ENCODE measurements at regions not wholly inside any gene's neighbourhood (a gene's known extent, or its start where the extent isn't known, plus 50 kb on each side); places are given as distances from the start of the nearest gene placed in this dataset.

GRCh38 chr5:128645581-128645980 lies 107.5 kb upstream of the FBN2 start:
- Mint-ChIP-seq H3K4me1 (ENCODE audit: low read depth, unreplicated experiment) (peaks cover 17% of the 10 kb centered on the region), H3K27me3 (ENCODE audit: low read depth, unreplicated experiment) (no peaks in the 10 kb centered on the region), H3K9me3 (ENCODE audit: unreplicated experiment) (peaks cover 4% of the 10 kb centered on the region), H3K27ac (ENCODE audit: unreplicated experiment) (no peak overlapping the region), H3K36me3 (ENCODE audit: low read depth, unreplicated experiment) (no peaks in the 10 kb centered on the region), H3K4me3 (ENCODE audit: unreplicated experiment) (no peak overlapping the region)
- no peak overlapping the region for H3K9ac ChIP-seq (ENCODE audit: low read length)
- H3K9me3 ChIP-seq (ENCODE audit: insufficient read depth, low read depth, low read length), result no peaks in the 10 kb centered on the region
- DNase-seq (ENCODE audit: low read depth) (no peak), FAIRE-seq (no peak)
- peak overlapping the region; percentile 33 for H3K27ac ChIP-seq (ENCODE audit: low read depth, low read length)
- H3K27me3 ChIP-seq (ENCODE audit: insufficient read depth, low read length), result no peaks in the 10 kb centered on the region
- peaks cover 2% of the 10 kb centered on the region for H3K4me1 ChIP-seq (ENCODE audit: insufficient read depth, low read length)
- H3K79me2 ChIP-seq (ENCODE audit: insufficient read depth, low read length), result no peaks in the 10 kb centered on the region
- TF ChIP-seq EZH2 (IDR thresholded peaks at IDR 0.05; ENCODE audit: insufficient read depth, low read length) (no peak), CTCF (IDR thresholded peaks at IDR 0.05; ENCODE audit: insufficient read depth, low read depth, low read length) (no peak)
- no peak overlapping the region for H2AFZ ChIP-seq (ENCODE audit: low read depth, low read length)
- no peak overlapping the region for H3K4me3 ChIP-seq (ENCODE audit: insufficient read depth, low read depth, low read length)
- peak overlapping the region; percentile 71 for H3K4me2 ChIP-seq (ENCODE audit: low read length)
- no peaks in the 10 kb centered on the region for H3K36me3 ChIP-seq (ENCODE audit: insufficient read depth, low read length)
- H4K20me1 ChIP-seq (ENCODE audit: insufficient read depth, low read length), result no peaks in the 10 kb centered on the region

GRCh38 chr5:128646176-128646575 lies 108.1 kb upstream of the FBN2 start:
- Histone ChIP-seq H4K20me1 (ENCODE audit: insufficient read depth, low read length) (no peaks in the 10 kb centered on the region), H3K27ac (ENCODE audit: low read depth, low read length) (no peak overlapping the region), H3K4me2 (ENCODE audit: low read length) (no peak overlapping the region), H3K36me3 (ENCODE audit: insufficient read depth, low read length) (no peaks in the 10 kb centered on the region), H2AFZ (ENCODE audit: low read depth, low read length) (no peak overlapping the region), H3K9me3 (ENCODE audit: insufficient read depth, low read depth, low read length) (no peaks in the 10 kb centered on the region), H3K79me2 (ENCODE audit: insufficient read depth, low read length) (no peaks in the 10 kb centered on the region), H3K9ac (ENCODE audit: low read length) (no peak overlapping the region), H3K4me3 (ENCODE audit: insufficient read depth, low read depth, low read length) (no peak overlapping the region), H3K4me1 (ENCODE audit: insufficient read depth, low read length) (peaks cover 2% of the 10 kb centered on the region), H3K27me3 (ENCODE audit: insufficient read depth, low read length) (no peaks in the 10 kb centered on the region)
- H3K9me3 Mint-ChIP-seq (ENCODE audit: unreplicated experiment), result peaks cover 7% of the 10 kb centered on the region
- H3K4me3 Mint-ChIP-seq (ENCODE audit: unreplicated experiment), result no peak overlapping the region
- DNase-seq (ENCODE audit: low read depth) (no peak), FAIRE-seq (no peak)
- TF ChIP-seq EZH2 (IDR thresholded peaks at IDR 0.05; ENCODE audit: insufficient read depth, low read length) (no peak), CTCF (IDR thresholded peaks at IDR 0.05; ENCODE audit: insufficient read depth, low read depth, low read length) (no peak)
- H3K36me3 Mint-ChIP-seq (ENCODE audit: low read depth, unreplicated experiment), result no peaks in the 10 kb centered on the region
- no peaks in the 10 kb centered on the region for H3K27me3 Mint-ChIP-seq (ENCODE audit: low read depth, unreplicated experiment)
- peaks cover 17% of the 10 kb centered on the region for H3K4me1 Mint-ChIP-seq (ENCODE audit: low read depth, unreplicated experiment)
- no peak overlapping the region for H3K27ac Mint-ChIP-seq (ENCODE audit: unreplicated experiment)

- no peak overlapping the region for H3K27ac ChIP-seq (ENCODE audit: low read depth, low read length)
- H4K20me1 ChIP-seq (ENCODE audit: insufficient read depth, low read length), result no peaks in the 10 kb centered on the region
- H3K4me1 ChIP-seq (ENCODE audit: insufficient read depth, low read length), result peaks cover 2% of the 10 kb centered on the region
- FAIRE-seq, result no peak
- H3K4me1 Mint-ChIP-seq (ENCODE audit: low read depth, unreplicated experiment), result peaks cover 15% of the 10 kb centered on the region
- TF ChIP-seq EZH2 (IDR thresholded peaks at IDR 0.05; ENCODE audit: insufficient read depth, low read length), result no peak
- TF ChIP-seq CTCF (IDR thresholded peaks at IDR 0.05; ENCODE audit: insufficient read depth, low read depth, low read length), result no peak
- H3K27me3 Mint-ChIP-seq (ENCODE audit: low read depth, unreplicated experiment), result no peaks in the 10 kb centered on the region
- no peak overlapping the region for H2AFZ ChIP-seq (ENCODE audit: low read depth, low read length)
- no peak overlapping the region for H3K4me3 ChIP-seq (ENCODE audit: insufficient read depth, low read depth, low read length)
- H3K4me2 ChIP-seq (ENCODE audit: low read length), result no peak overlapping the region
- no peaks in the 10 kb centered on the region for H3K36me3 ChIP-seq (ENCODE audit: insufficient read depth, low read length)
- no peaks in the 10 kb centered on the region for H3K27me3 ChIP-seq (ENCODE audit: insufficient read depth, low read length)
- no peaks in the 10 kb centered on the region for H3K9me3 ChIP-seq (ENCODE audit: insufficient read depth, low read depth, low read length)
- no peak for DNase-seq (ENCODE audit: low read depth)
- H3K4me3 Mint-ChIP-seq (ENCODE audit: unreplicated experiment), result no peak overlapping the region
- H3K9ac ChIP-seq (ENCODE audit: low read length), result no peak overlapping the region
- H3K79me2 ChIP-seq (ENCODE audit: insufficient read depth, low read length), result no peaks in the 10 kb centered on the region
- no peak overlapping the region for H3K27ac Mint-ChIP-seq (ENCODE audit: unreplicated experiment)
- H3K36me3 Mint-ChIP-seq (ENCODE audit: low read depth, unreplicated experiment), result no peaks in the 10 kb centered on the region
- H3K9me3 Mint-ChIP-seq (ENCODE audit: unreplicated experiment), result peaks cover 15% of the 10 kb centered on the region
Observed at GRCh38 chr5:128649192-128649591, 111.1 kb upstream of the FBN2 start.
